ENCODE measurements at regions not wholly inside any gene's neighbourhood (a gene's known extent, or its start where the extent isn't known, plus 50 kb on each side); places are given as distances from the start of the nearest gene placed in this dataset.

- CTCF ChIA-PET, result no interaction called here
- Mint-ChIP-seq H3K27ac (ENCODE audit: unreplicated experiment) (no peak overlapping the region), H3K9me3 (ENCODE audit: low read depth, unreplicated experiment) (peaks cover 12% of the 10 kb centered on the region), H3K36me3 (ENCODE audit: insufficient read depth, unreplicated experiment) (no peaks in the 10 kb centered on the region), H3K4me3 (ENCODE audit: low read depth, unreplicated experiment) (no peak overlapping the region), H3K27me3 (ENCODE audit: unreplicated experiment) (no peaks in the 10 kb centered on the region), H3K4me1 (ENCODE audit: low read depth, unreplicated experiment) (no peaks in the 10 kb centered on the region)
- TF ChIP-seq CTCF (IDR thresholded peaks at IDR 0.05; ENCODE audit: unreplicated experiment), result no peak
- BruUV-seq (replicated peaks), result no TSS peak
- DNase-seq, result no peak
- intact Hi-C loops (cut with micrococcal nuclease; ENCODE audit: unreplicated experiment), result no loop called here
Measured at GRCh38 chr18:75860166-75860565, 432.7 kb upstream of the SMIM21 start.

GRCh38 chr18:75859533-75859932 is 432.0 kb upstream of the SMIM21 start:
- no peak for TF ChIP-seq CTCF (IDR thresholded peaks at IDR 0.05; ENCODE audit: unreplicated experiment)
- Mint-ChIP-seq H3K27ac (ENCODE audit: unreplicated experiment) (no peak overlapping the region), H3K9me3 (ENCODE audit: low read depth, unreplicated experiment) (peaks cover 17% of the 10 kb centered on the region), H3K4me1 (ENCODE audit: low read depth, unreplicated experiment) (no peaks in the 10 kb centered on the region), H3K27me3 (ENCODE audit: unreplicated experiment) (no peaks in the 10 kb centered on the region), H3K4me3 (ENCODE audit: low read depth, unreplicated experiment) (no peak overlapping the region), H3K36me3 (ENCODE audit: insufficient read depth, unreplicated experiment) (no peaks in the 10 kb centered on the region)
- BruUV-seq (replicated peaks), result no TSS peak
- CTCF ChIA-PET, result no interaction called here
- intact Hi-C loops (cut with micrococcal nuclease; ENCODE audit: unreplicated experiment), result no loop called here
- no peak for DNase-seq

- TF ChIP-seq CTCF (IDR thresholded peaks at IDR 0.05; ENCODE audit: unreplicated experiment), result no peak
- H3K27ac Mint-ChIP-seq (ENCODE audit: unreplicated experiment), result no peak overlapping the region
- no peaks in the 10 kb centered on the region for H3K27me3 Mint-ChIP-seq (ENCODE audit: unreplicated experiment)
- no TSS peak for BruUV-seq (replicated peaks)
- DNase-seq, result no peak
- no peak overlapping the region for H3K4me3 Mint-ChIP-seq (ENCODE audit: low read depth, unreplicated experiment)
- no peaks in the 10 kb centered on the region for H3K36me3 Mint-ChIP-seq (ENCODE audit: insufficient read depth, unreplicated experiment)
- CTCF ChIA-PET, result no interaction called here
- intact Hi-C loops (cut with micrococcal nuclease; ENCODE audit: unreplicated experiment), result no loop called here
- no peaks in the 10 kb centered on the region for H3K4me1 Mint-ChIP-seq (ENCODE audit: low read depth, unreplicated experiment)
- peaks cover 18% of the 10 kb centered on the region for H3K9me3 Mint-ChIP-seq (ENCODE audit: low read depth, unreplicated experiment)
Measured at GRCh38 chr18:75858754-75859153, 431.3 kb upstream of the SMIM21 start.

- intact Hi-C loops (cut with micrococcal nuclease; ENCODE audit: unreplicated experiment), result no loop called here
- H3K36me3 Mint-ChIP-seq (ENCODE audit: insufficient read depth, unreplicated experiment), result no peaks in the 10 kb centered on the region
- H3K27ac Mint-ChIP-seq (ENCODE audit: unreplicated experiment), result no peak overlapping the region
- H3K9me3 Mint-ChIP-seq (ENCODE audit: low read depth, unreplicated experiment), result peaks cover 18% of the 10 kb centered on the region
- no peak for DNase-seq
- TF ChIP-seq CTCF (IDR thresholded peaks at IDR 0.05; ENCODE audit: unreplicated experiment), result no peak
- no peak overlapping the region for H3K4me3 Mint-ChIP-seq (ENCODE audit: low read depth, unreplicated experiment)
- H3K27me3 Mint-ChIP-seq (ENCODE audit: unreplicated experiment), result no peaks in the 10 kb centered on the region
- BruUV-seq (replicated peaks), result no TSS peak
- H3K4me1 Mint-ChIP-seq (ENCODE audit: low read depth, unreplicated experiment), result no peaks in the 10 kb centered on the region
- CTCF ChIA-PET, result no interaction called here
Measured at GRCh38 chr18:75857558-75857957, 430.1 kb upstream of the SMIM21 start.

DNA sequence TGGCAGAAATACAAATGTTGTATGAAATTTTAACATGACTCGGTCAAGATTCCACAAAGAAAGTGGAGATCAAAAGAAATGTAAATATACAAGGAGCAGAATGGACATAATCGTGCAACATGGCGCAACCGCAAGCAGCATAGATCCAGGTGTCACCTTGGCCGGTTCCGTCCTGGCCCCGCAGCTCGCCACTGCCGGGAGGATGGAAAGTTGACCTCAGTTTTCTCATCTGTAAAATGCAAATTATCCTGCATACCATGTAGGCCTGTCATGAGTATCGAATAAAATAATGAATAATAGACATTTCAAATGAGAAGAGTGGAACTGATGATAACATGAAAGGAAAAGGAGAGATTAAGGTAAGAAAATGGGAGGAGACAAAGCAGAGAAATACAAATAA is 427.3 kb upstream of the SMIM21 start:
- Mint-ChIP-seq H3K4me1 (ENCODE audit: low read depth, unreplicated experiment) (no peaks in the 10 kb centered on the region), H3K9me3 (ENCODE audit: low read depth, unreplicated experiment) (peaks cover 6% of the 10 kb centered on the region), H3K36me3 (ENCODE audit: insufficient read depth, unreplicated experiment) (no peaks in the 10 kb centered on the region), H3K27me3 (ENCODE audit: unreplicated experiment) (no peaks in the 10 kb centered on the region), H3K4me3 (ENCODE audit: low read depth, unreplicated experiment) (no peak overlapping the region), H3K27ac (ENCODE audit: unreplicated experiment) (no peak overlapping the region)
- BruUV-seq (replicated peaks), result no TSS peak
- TF ChIP-seq CTCF (IDR thresholded peaks at IDR 0.05; ENCODE audit: unreplicated experiment), result no peak
- CTCF ChIA-PET, result no interaction called here
- intact Hi-C loops (cut with micrococcal nuclease; ENCODE audit: unreplicated experiment), result no loop called here
- no peak for DNase-seq

Measured in Calu3 (cell line).